Caco-2 (cell line): ENCODE measurements at regions not wholly inside any gene's neighbourhood (a gene's known extent, or its start where the extent isn't known, plus 50 kb on each side); places are given as distances from the start of the nearest gene placed in this dataset.

Experiments used
- BruUV-seq: library from RNA; stranded (reverse); fragments of 400-500 nt; replicated peaks from 2 replicates; lab custom pipeline; 2021; lab: Mats Ljungman, UMichigan
- CTCF ChIA-PET: fragments of 300-600 bp; sonication (Branson Sonifier 250); formaldehyde crosslinking; loops from one replicate; lab custom pipeline; 2022; ENCODE audit warnings: antibody characterized with exemption; lab: Charles Lee
- POLR2A ChIA-PET: fragments of 300-600 bp; sonication (Branson Sonifier 250); formaldehyde crosslinking; loops from one replicate; lab custom pipeline; 2022; ENCODE audit warnings: antibody characterized with exemption; lab: Charles Lee
- DNase-seq, 2 experiments: peaks; one replicate each; pipeline versions ENCODE4 v3.0.0 to v3.0.0-alpha.2; 2020 to 2022
- H3K27me3 ChIP-seq: replicated peaks from 2 replicates; pipeline ENCODE4 v1.6.0; 2011; ENCODE audit warnings: low read length; ENCODE audit not compliant: control insufficient read depth, insufficient read depth
- H3K36me3 ChIP-seq: 2 replicates; pipeline ENCODE4 v1.5.1; 2011; ENCODE audit warnings: low read length; ENCODE audit not compliant: control insufficient read depth, insufficient read depth
- H3K4me1 ChIP-seq: fragments of 250-450 bp; sonication (Bioruptor Pico); 2 replicates; pipeline ENCODE4 v1.5.1; 2020; ENCODE audit warnings: mild to moderate bottlenecking
- H3K4me3 ChIP-seq: 2 replicates; pipeline ENCODE4 v1.5.1; 2011; ENCODE audit warnings: low read depth, mild to moderate bottlenecking, control low read depth, low read length
- H3K9me3 ChIP-seq: fragments of 250-450 bp; sonication (Bioruptor Pico); 2 replicates; pipeline ENCODE4 v1.5.1; 2020; ENCODE audit warnings: mild to moderate bottlenecking, moderate library complexity
- H3K27ac Mint-ChIP-seq: one replicate; pipeline ENCODE4 v1.8.0; 2022; ENCODE audit warnings: mixed read lengths; ENCODE audit not compliant: unreplicated experiment
- H3K27me3 Mint-ChIP-seq: one replicate; pipeline ENCODE4 v1.8.0; 2022; ENCODE audit warnings: mixed read lengths; ENCODE audit not compliant: insufficient read depth, unreplicated experiment
- H3K36me3 Mint-ChIP-seq: one replicate; pipeline ENCODE4 v1.8.0; 2022; ENCODE audit warnings: mild to moderate bottlenecking, mixed read lengths; ENCODE audit not compliant: insufficient read depth, unreplicated experiment
- H3K4me1 Mint-ChIP-seq: one replicate; pipeline ENCODE4 v1.8.0; 2022; ENCODE audit warnings: low read depth, mixed read lengths; ENCODE audit not compliant: unreplicated experiment
- H3K4me3 Mint-ChIP-seq: one replicate; pipeline ENCODE4 v1.8.0; 2022; ENCODE audit warnings: mild to moderate bottlenecking, moderate library complexity, mixed read lengths; ENCODE audit not compliant: unreplicated experiment
- H3K9me3 Mint-ChIP-seq: one replicate; pipeline ENCODE4 v1.8.0; 2022; ENCODE audit warnings: mixed read lengths; ENCODE audit not compliant: unreplicated experiment
- intact Hi-C: fragments of 100-400 bp; cut with micrococcal nuclease; formaldehyde crosslinking; loops from one replicate; pipeline ENCODE4 v1.10.0; 2022; ENCODE audit not compliant: unreplicated experiment
- TF ChIP-seq, protein P1 (sequence below), 2 experiments: fragments of 200-600 bp in 1 of 2; IDR thresholded peaks; 1 replicate in 1 of 2; 2 replicates in 1 of 2; pipeline versions ENCODE4 v1.5.1 to v1.8.0; 2011 to 2022; ENCODE audit warnings: antibody characterized with exemption in 1 of 2, control low read depth in 1 of 2, inconsistent platforms in 1 of 2, low read depth in 1 of 2, low read length in 1 of 2, mild to moderate bottlenecking in 1 of 2, moderate library complexity in 1 of 2; ENCODE audit not compliant: insufficient read depth in 1 of 2, severe bottlenecking in 1 of 2, unreplicated experiment in 1 of 2

DNA sequence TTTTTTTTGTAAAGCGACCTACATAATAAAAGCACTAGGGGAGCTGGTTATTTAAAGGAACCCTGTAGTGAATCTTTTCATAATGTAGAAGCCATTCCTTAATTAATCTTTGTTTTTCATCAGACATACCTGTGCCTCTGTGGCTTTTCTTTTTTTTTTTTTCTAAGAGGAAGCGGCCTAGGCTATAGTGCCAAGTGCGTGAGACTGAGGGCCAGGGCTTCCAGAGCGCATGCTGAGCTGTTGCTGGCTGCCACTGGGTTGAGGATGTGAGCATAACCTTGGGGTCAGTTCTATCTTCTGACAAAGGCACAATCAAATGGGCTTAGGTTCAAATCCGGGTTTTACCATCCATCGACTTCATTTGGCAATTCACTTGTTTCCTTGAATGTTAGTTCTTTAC is 103.7 kb downstream of the NEUROD6 start:
- no peaks in the 10 kb centered on the region for H3K9me3 ChIP-seq
- Mint-ChIP-seq H3K27me3 (peaks cover 23% of the 10 kb centered on the region), H3K4me1 (no peaks in the 10 kb centered on the region), H3K9me3 (no peaks in the 10 kb centered on the region), H3K4me3 (no peak overlapping the region), H3K27ac (no peak overlapping the region), H3K36me3 (no peaks in the 10 kb centered on the region)
- H3K27me3 ChIP-seq: no peaks in the 10 kb centered on the region
- TF ChIP-seq, protein P1, sequence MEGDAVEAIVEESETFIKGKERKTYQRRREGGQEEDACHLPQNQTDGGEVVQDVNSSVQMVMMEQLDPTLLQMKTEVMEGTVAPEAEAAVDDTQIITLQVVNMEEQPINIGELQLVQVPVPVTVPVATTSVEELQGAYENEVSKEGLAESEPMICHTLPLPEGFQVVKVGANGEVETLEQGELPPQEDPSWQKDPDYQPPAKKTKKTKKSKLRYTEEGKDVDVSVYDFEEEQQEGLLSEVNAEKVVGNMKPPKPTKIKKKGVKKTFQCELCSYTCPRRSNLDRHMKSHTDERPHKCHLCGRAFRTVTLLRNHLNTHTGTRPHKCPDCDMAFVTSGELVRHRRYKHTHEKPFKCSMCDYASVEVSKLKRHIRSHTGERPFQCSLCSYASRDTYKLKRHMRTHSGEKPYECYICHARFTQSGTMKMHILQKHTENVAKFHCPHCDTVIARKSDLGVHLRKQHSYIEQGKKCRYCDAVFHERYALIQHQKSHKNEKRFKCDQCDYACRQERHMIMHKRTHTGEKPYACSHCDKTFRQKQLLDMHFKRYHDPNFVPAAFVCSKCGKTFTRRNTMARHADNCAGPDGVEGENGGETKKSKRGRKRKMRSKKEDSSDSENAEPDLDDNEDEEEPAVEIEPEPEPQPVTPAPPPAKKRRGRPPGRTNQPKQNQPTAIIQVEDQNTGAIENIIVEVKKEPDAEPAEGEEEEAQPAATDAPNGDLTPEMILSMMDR (IDR thresholded peaks at IDR 0.05; ENCODE audit: insufficient read depth in 1 of 2, low read depth in 1 of 2, low read length in 1 of 2, severe bottlenecking in 1 of 2, unreplicated experiment in 1 of 2): no peak
- CTCF ChIA-PET: no interaction called here
- H3K36me3 ChIP-seq: no peaks in the 10 kb centered on the region
- no peaks in the 10 kb centered on the region for H3K4me1 ChIP-seq
- intact Hi-C loops: no loop called here
- POLR2A ChIA-PET: no interaction called here
- BruUV-seq: no TSS peak
- DNase-seq: no peak
- H3K4me3 ChIP-seq: no peak overlapping the region

DNA sequence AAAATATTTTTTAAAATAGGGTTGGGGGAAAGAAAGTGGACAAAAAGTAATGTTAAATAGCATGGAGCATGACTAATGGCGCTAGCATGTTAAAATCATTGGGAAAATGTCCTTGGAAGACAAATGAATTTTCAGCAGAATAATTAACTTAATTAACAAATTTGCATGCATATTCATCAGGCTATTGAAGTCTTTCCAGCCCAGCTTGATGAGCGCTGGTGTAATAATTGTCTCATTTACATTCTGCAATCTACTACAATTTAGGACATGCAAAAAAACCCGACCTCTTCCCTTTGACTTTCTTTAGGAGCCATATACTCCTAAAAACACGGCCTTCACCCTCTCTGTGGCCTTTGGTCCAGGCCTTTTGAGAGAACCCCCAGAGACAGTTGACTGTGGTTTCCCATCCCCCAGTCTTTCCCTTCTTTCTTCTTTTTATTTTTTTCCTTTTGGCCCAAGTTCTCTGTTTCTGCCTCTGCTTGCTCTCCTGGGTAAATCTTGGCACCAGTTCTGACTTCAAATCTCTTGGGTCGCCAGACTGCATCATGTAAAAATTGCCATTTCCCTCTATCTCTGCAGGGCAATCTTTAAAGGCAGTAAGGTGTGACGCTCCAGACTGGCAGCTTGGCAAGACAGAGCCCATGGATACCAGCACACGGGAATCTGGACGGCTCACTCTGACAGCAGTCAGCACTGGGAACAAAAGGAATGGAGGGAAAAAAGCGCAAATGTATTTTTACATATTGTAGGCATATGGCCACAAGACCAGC is 105.5 kb downstream of the NEUROD6 start:
- no peaks in the 10 kb centered on the region for H3K27me3 ChIP-seq
- CTCF ChIA-PET: no interaction called here
- H3K9me3 Mint-ChIP-seq: no peaks in the 10 kb centered on the region

DNA sequence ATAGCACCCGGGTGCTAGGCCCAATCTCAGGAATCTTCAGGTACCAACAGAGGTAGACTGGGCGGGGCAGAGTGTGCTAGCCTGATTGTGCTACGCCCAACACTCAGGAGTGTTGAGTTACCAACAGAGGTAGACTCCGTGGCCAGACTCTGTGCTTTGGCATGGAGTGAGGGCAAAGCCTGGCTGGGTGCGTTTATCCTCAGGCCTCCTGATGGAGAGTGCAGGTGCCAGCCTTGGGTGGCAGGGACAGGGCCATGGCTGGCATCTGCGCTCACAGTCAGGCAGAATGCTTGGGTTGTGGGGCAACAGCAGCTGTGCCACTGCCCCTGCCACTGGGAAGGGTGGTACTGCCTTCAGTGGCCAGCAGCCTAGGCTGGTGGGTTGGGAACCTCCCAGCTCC is 111.6 kb downstream of the NEUROD6 start:
- TF ChIP-seq, protein P1 (IDR thresholded peaks at IDR 0.05; ENCODE audit: insufficient read depth in 1 of 2, low read depth in 1 of 2, low read length in 1 of 2, severe bottlenecking in 1 of 2, unreplicated experiment in 1 of 2): no peak
- CTCF ChIA-PET: no interaction called here
- Mint-ChIP-seq H3K36me3 (no peaks in the 10 kb centered on the region), H3K27ac (no peak overlapping the region), H3K27me3 (peaks cover 9% of the 10 kb centered on the region), H3K4me3 (no peak overlapping the region), H3K4me1 (no peaks in the 10 kb centered on the region), H3K9me3 (peaks cover 11% of the 10 kb centered on the region)
- H3K27me3 ChIP-seq: no peaks in the 10 kb centered on the region
- H3K4me3 ChIP-seq: no peak overlapping the region
- H3K9me3 ChIP-seq: peaks cover 16% of the 10 kb centered on the region
- intact Hi-C loops: no loop called here
- no peaks in the 10 kb centered on the region for H3K36me3 ChIP-seq
- POLR2A ChIA-PET: no interaction called here
- DNase-seq: no peak
- no peaks in the 10 kb centered on the region for H3K4me1 ChIP-seq
- no TSS peak for BruUV-seq

More for the DNA sequence above, 105.5 kb downstream of the NEUROD6 start:
- no peak for DNase-seq
- H3K4me1 ChIP-seq: no peaks in the 10 kb centered on the region
- no peak overlapping the region for H3K27ac Mint-ChIP-seq
- no peaks in the 10 kb centered on the region for H3K36me3 ChIP-seq
- no peaks in the 10 kb centered on the region for H3K4me1 Mint-ChIP-seq
- H3K4me3 ChIP-seq: no peak overlapping the region
- H3K36me3 Mint-ChIP-seq: no peaks in the 10 kb centered on the region
- H3K4me3 Mint-ChIP-seq: no peak overlapping the region
- no TSS peak for BruUV-seq
- POLR2A ChIA-PET: no interaction called here
- peaks cover 17% of the 10 kb centered on the region for H3K27me3 Mint-ChIP-seq
- TF ChIP-seq, protein P1 (IDR thresholded peaks at IDR 0.05; ENCODE audit: insufficient read depth in 1 of 2, low read depth in 1 of 2, low read length in 1 of 2, severe bottlenecking in 1 of 2, unreplicated experiment in 1 of 2): no peak
- H3K9me3 ChIP-seq: no peaks in the 10 kb centered on the region
- intact Hi-C loops: no loop called here
